NB4 (cell line): ENCODE measurements at regions not wholly inside any gene's neighbourhood (a gene's known extent, or its start where the extent isn't known, plus 50 kb on each side); places are given as distances from the start of the nearest gene placed in this dataset.

Experiments
- CTCF ChIP-seq: IDR thresholded peaks from one replicate; pipeline ENCODE4 v1.5.1; 2012; ENCODE audit warnings: low read depth, low read length
- MAX ChIP-seq: IDR thresholded peaks from 2 replicates; pipeline ENCODE4 v1.6.1; 2011; ENCODE audit warnings: low read depth, low read length
- MYC ChIP-seq: IDR thresholded peaks from 2 replicates; pipeline ENCODE4 v1.6.1; 2011; ENCODE audit warnings: low read depth, low read length
- POLR2A ChIP-seq: IDR thresholded peaks from 2 replicates; pipeline ENCODE4 v1.6.1; 2011; ENCODE audit warnings: mild to moderate bottlenecking; ENCODE audit not compliant: insufficient read length; ENCODE audit errors: extremely low read depth

- TF ChIP-seq CTCF (no peak), POLR2A (no peak), MAX (no peak), MYC (no peak)
These were observed 90.7 kb upstream of the ITGA6 start for GRCh38 chr2:172336681-172337080.
